Inflammatory macrophage treated with lipopolysaccharide for 4 hours (primary cell): ENCODE measurements at regions not wholly inside any gene's neighbourhood (a gene's known extent, or its start where the extent isn't known, plus 50 kb on each side); places are given as distances from the start of the nearest gene placed in this dataset.

Experiments used
- DNase-seq: peaks from one replicate; pipeline ENCODE4 v3.0.0-alpha.2; 2020

- no peak for DNase-seq
Measured at GRCh38 chr21:18191139-18191538, 53.5 kb upstream of the CHODL start.

GRCh38 chr21:18178509-18178908, 66.1 kb upstream of the CHODL start:
- DNase-seq, result no peak

- DNase-seq, result no peak
Measured at GRCh38 chr21:18174370-18174769, 70.3 kb upstream of the CHODL start.

DNA sequence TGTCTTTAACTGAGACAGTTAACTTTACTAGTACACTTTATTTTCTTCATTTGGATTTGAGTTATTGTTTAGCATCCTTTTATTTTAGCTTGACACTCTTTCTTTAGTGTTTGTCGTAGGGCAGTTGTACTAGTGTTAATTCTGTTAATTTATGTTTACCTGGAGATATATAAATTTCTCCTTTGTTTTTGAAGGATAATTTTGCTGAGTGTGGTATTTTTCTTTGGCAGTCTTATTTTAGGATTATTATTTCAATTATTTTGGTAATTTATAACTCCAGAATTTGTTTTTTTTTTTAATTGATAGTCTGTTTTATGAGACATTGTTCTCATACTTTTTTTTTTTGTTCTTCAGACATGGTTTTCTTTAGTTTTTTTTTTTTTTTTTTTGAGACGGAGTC, 73.8 kb upstream of the CHODL start:
- no peak for DNase-seq

GRCh38 chr21:18170221-18170620, 74.4 kb upstream of the CHODL start:
- no peak for DNase-seq

DNA sequence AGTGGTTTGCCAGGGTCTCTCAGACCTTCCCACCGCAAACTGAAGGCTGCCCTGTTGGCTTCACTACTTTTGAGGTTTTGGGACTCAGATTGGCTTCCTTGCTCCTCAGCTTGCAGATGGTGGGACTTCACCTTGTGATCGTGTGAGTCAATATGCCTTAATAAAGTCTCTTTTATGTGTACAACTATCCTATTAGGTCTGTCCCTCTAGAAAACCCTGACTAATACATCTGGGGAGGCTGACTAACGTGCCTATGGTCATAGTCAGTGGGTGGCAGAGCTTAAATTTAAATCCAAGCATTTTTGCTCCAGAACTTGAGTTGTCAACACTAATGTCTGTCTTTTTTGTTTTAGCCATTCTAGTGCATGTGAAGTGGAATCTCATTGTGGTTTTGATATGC, 76.5 kb upstream of the CHODL start:
- no peak for DNase-seq

- no peak for DNase-seq
Measured at GRCh38 chr21:18164933-18165332, 79.7 kb upstream of the CHODL start.

GRCh38 chr21:18164483-18164882, 80.2 kb upstream of the CHODL start:
- DNase-seq, result no peak

DNA sequence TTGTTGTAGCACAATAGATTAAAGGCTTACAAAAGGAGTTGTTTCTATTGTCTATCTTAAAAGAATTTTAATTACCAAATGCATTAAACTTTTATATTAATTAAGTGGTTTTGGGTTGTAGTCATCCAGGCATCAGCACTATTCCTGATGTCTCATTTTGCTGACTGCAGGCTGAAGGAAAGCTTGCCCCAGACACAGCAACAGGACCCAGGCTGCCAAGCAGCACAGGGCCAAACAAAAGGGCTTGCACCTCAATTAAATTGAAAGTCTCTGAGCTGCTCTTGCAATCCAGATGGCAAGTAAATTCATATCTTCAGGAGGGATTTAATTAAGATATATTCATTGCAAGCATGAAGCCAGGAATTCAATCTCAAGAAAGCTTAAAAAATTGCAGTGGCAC, 80.7 kb upstream of the CHODL start:
- no peak for DNase-seq

DNA sequence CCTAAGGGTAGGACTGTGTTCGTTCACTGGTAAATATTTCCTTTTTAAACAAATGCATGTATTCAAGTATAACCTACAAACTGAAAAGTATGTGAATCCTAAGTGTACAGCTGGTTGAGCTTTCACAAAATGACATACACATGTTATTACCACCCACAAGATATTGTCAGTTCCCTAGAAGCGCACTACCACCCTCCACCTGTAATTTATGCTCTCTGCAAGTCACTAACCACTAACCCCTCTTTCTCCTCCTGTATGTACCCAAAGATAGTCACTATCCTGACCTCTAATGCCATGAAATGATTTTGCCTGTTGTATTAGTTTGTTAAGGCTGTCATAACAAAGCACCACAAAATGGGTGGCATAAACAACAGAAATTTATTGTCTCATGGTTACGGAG, 82.8 kb upstream of the CHODL start:
- DNase-seq, result no peak

GRCh38 chr21:18157406-18157805, 87.2 kb upstream of the CHODL start:
- DNase-seq, result no peak

GRCh38 chr21:18155508-18156193, 89.0 kb upstream of the CHODL start:
- DNase-seq, result no peak

DNA sequence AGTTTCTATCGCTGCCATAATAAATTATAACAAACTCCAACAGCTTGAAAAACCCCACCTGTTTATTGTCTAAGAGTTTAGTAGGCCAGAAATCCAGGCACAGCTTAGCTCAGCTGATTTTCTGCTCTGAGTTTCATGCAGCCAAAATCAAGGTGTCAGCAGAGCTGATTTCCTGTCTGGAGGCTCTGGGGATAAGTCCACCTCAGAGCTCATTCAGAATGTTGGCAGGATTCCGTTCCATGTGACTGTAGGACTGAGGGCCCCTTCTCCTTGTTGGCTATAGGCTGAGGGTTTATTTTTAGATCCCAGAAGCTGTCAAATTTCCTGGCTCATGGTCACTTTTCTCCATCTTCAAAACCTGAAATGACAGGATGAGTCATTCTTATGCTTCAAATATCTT, 91.6 kb upstream of the CHODL start:
- no peak for DNase-seq

DNA sequence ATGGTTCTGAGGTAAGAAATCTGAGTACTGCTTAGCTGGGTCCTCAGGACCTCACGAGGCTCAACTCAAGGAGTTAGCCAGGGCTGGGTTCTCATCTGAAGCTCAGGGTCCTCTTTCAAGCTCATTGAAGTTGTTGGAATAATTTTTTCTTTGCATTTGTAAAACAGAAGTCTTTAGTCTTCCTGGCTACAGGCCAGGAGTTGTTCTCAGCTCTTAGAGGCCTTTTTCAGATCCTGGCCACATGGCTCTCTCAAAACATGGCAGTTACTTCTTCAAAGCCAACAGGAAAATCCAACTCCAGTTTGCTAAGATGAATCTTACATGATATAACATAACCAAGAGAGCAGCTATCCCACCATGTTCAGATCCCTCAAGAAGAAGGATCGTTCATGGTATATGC, 92.3 kb upstream of the CHODL start:
- DNase-seq, result no peak

- DNase-seq, result no peak
Measured at GRCh38 chr21:18151046-18151445, 93.6 kb upstream of the CHODL start.

DNA sequence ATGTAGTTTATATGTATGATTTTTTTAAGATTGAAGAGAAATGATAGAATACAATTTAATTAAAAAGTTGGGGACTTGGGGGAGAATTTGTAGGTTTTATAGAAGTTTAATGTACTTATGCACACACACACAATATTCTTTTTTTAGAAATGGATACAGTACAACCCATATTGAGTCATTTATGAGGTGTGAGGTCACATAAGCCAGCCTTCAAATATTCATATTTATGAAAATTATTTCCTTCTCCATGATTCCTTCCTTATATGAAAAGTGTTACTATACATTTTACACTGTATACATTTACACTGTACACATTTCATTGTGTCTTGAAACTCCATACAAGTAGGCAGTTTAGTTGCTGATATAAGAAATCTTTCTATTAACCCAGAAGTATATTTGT, 96.2 kb upstream of the CHODL start:
- DNase-seq, result no peak

DNA sequence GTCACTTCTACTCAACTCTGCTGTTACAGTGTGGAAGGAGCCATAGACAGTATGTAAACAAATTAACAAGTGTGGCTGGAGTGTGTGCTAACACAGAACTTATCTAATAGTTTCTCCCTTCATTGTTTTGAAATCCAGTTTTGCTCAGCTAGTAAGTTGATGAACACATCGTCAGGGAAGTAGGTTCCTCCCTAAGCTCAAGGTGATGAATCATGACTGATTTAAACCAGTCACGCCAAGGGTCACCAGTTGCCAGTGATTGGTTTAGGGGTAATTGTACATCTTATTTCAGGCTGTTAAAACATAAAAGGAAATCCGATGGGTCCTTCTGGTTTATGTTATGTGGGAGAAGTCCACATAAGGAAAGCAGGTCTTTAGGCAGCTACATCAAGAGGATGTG, 97.0 kb upstream of the CHODL start:
- DNase-seq, result no peak

DNA sequence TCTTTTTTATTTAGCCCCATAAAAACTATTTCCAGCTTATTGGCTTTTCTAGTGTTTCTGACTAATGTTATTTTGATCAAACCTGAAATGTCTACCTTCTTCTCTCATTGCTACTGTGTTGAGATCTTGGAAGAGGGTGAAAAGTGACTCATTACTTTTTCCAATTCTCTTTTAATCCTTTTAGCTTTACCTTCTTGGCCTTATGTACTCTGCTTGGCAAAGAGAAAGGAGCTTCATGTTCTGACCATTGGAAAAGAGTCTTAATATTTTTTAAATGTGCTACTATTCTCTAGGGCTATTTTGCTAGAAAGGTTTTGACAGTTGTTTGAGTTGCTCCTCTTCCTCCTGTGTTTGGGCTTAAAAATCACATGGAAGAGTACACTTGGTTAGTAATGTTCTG, 97.8 kb upstream of the CHODL start:
- no peak for DNase-seq

- DNase-seq, result no peak
Measured at GRCh38 chr21:18144339-18144738, 100.3 kb upstream of the CHODL start.

- DNase-seq, result no peak
Measured at GRCh38 chr21:18142655-18143054, 102.0 kb upstream of the CHODL start.

DNA sequence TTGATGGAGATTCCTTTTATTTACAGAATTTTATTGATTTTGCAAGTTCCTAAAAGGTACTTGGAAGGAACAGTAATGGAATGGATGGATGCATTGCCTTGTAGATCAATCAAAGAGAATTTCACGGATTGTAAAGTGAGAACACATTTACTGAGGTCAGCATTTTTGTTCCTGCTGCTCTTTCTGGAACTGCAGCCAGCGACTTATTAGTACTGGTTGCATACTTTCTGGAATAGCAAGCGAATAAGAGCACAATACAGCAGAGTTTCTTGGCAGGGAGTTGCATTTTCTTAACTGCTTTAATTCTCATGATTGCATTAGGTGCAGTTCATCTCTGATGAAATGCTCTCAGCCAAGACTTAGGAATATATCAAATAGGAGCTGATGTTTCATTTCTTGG, 106.1 kb upstream of the CHODL start:
- DNase-seq, result no peak

- no peak for DNase-seq
Measured at GRCh38 chr21:18129526-18129925, 115.1 kb upstream of the CHODL start.

- DNase-seq, result no peak
Measured at GRCh38 chr21:18118566-18118965, 126.1 kb upstream of the CHODL start.

DNA sequence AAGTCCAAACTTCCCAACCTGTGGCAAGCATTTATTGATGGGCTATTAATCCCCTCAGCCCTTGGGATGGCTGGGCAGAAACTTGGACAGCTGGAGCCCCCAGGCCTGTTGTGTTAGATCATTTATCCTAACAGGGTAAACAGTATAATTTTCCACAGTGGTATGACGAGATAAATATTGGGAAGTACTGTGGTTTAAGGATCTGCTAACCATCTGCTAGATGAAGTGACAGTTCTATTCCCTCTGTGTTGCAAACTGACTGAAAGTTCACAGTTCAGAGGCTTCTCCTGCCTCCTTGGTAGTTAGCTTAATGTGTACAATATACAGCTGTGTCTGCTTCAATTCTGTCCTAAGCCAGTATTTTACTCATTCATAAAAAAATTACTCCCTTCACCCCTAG, 127.5 kb upstream of the CHODL start:
- DNase-seq, result no peak

DNA sequence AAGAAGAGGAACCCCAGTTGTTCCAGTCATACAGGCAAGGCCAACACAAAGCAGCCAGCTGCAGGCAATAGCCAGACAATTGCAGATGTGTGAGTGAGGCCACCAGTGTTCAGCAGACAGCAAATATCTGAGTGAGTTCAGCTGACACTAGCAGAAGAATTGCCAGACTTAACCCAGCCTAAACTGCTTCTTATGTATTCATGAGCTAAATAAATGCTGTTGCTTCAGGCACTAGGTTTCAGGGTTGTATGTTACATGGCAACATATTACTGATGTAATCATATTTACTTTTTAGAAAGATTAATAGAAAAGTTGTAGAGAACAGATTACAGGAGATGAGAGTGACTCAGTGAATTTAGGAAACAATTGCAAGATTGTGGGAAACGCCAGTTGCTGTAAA, 129.8 kb upstream of the CHODL start:
- DNase-seq, result no peak

- no peak for DNase-seq
Measured at GRCh38 chr21:18104802-18105201, 139.8 kb upstream of the CHODL start.
